Trophoblast cell (in vitro differentiated cells and primary cell): ENCODE measurements at regions not wholly inside any gene's neighbourhood (a gene's known extent, or its start where the extent isn't known, plus 50 kb on each side); places are given as distances from the start of the nearest gene placed in this dataset.
"Not testable (repeated sequence)": the region's sequence is repeated elsewhere in the genome, so short reads cannot be mapped to it uniquely, and the experiment has no call there.

Experiments
- DNase-seq, 2 donors: peaks; one replicate each; pipeline ENCODE4 v3.0.0-alpha.2; 2016
- H2AFZ ChIP-seq: 2 replicates; pipeline ENCODE4 v1.6.1; 2013; ENCODE audit warnings: low read length, moderate library complexity, mild to moderate bottlenecking; ENCODE audit not compliant: insufficient read depth, poor library complexity
- H2AK5ac ChIP-seq: 2 replicates; pipeline ENCODE4 v1.6.1; 2013; ENCODE audit warnings: mild to moderate bottlenecking, low read length
- H2BK120ac ChIP-seq: 2 replicates; pipeline ENCODE4 v1.6.1; 2013; ENCODE audit warnings: low read length, mild to moderate bottlenecking, moderate library complexity; ENCODE audit not compliant: insufficient read depth, poor library complexity
- H2BK12ac ChIP-seq: 2 replicates; pipeline ENCODE4 v1.6.1; 2013; ENCODE audit warnings: mild to moderate bottlenecking, low read length, moderate library complexity
- H2BK5ac ChIP-seq: 2 replicates; pipeline ENCODE4 v1.6.1; 2013; ENCODE audit warnings: low read length, low read depth, moderate library complexity, mild to moderate bottlenecking; ENCODE audit not compliant: poor library complexity
- H3K14ac ChIP-seq: 2 replicates; pipeline ENCODE4 v1.6.1; 2013; ENCODE audit warnings: mild to moderate bottlenecking, low read length
- H3K18ac ChIP-seq: 2 replicates; pipeline ENCODE4 v1.6.1; 2013; ENCODE audit warnings: mild to moderate bottlenecking, low read length
- H3K23ac ChIP-seq: 2 replicates; pipeline ENCODE4 v1.6.1; 2013; ENCODE audit warnings: low read length
- H3K27ac ChIP-seq: 2 replicates; pipeline ENCODE4 v1.5.1; 2013; ENCODE audit warnings: low read depth, mild to moderate bottlenecking, inconsistent platforms, low read length, moderate library complexity
- H3K27me3 ChIP-seq: 2 replicates; pipeline ENCODE4 v1.6.1; 2013; ENCODE audit warnings: inconsistent platforms, mild to moderate bottlenecking, low read length, moderate library complexity; ENCODE audit not compliant: insufficient read depth
- H3K36me3 ChIP-seq, 2 experiments: 1 replicate in 1 of 2; 2 replicates in 1 of 2; pipeline ENCODE4 v1.6.1; 2013; ENCODE audit warnings: low read length in 2 of 2, mild to moderate bottlenecking in 2 of 2, moderate library complexity in 1 of 2; ENCODE audit not compliant: insufficient read depth in 2 of 2, control insufficient read depth in 1 of 2
- H3K4ac ChIP-seq: 2 replicates; pipeline ENCODE4 v1.6.1; 2013; ENCODE audit warnings: low read depth, mild to moderate bottlenecking, low read length, moderate library complexity
- H3K4me1 ChIP-seq, 2 experiments: 1 replicate in 1 of 2; 2 replicates in 1 of 2; pipeline ENCODE4 v1.6.1; 2013; ENCODE audit warnings: low read length in 2 of 2, mild to moderate bottlenecking in 2 of 2, moderate library complexity in 1 of 2; ENCODE audit not compliant: insufficient read depth in 2 of 2, control insufficient read depth in 1 of 2
- H3K4me2 ChIP-seq: 2 replicates; pipeline ENCODE4 v1.6.1; 2013; ENCODE audit warnings: inconsistent platforms, mild to moderate bottlenecking, low read length, moderate library complexity
- H3K4me3 ChIP-seq: 2 replicates; pipeline ENCODE4 v1.5.1; 2013; ENCODE audit warnings: mild to moderate bottlenecking, low read depth, low read length, inconsistent platforms
- H3K79me1 ChIP-seq: one replicate; pipeline ENCODE4 v1.6.1; 2013; ENCODE audit warnings: low read length
- H3K79me2 ChIP-seq: 2 replicates; pipeline ENCODE4 v1.6.1; 2013; ENCODE audit warnings: low read length, mild to moderate bottlenecking; ENCODE audit not compliant: control insufficient read depth, insufficient read depth, poor library complexity
- H3K9ac ChIP-seq: 2 replicates; pipeline ENCODE4 v1.6.1; 2013; ENCODE audit warnings: mild to moderate bottlenecking, low read length
- H3K9me3 ChIP-seq: 2 replicates; pipeline ENCODE4 v1.6.1; 2013; ENCODE audit warnings: low read depth, mild to moderate bottlenecking, control low read depth, inconsistent platforms, low read length; ENCODE audit not compliant: insufficient read depth
- H4K12ac ChIP-seq: 2 replicates; pipeline ENCODE4 v1.6.1; 2013; ENCODE audit warnings: low read depth, mild to moderate bottlenecking, low read length, moderate library complexity
- H4K8ac ChIP-seq: 2 replicates; pipeline ENCODE4 v1.6.1; 2013; ENCODE audit warnings: low read depth, mild to moderate bottlenecking, low read length, moderate library complexity
- H4K91ac ChIP-seq: one replicate; pipeline ENCODE4 v1.6.1; 2013; ENCODE audit warnings: low read depth, mild to moderate bottlenecking, low read length, moderate library complexity
- WGBS: extraction: QIAGEN DNeasy Blood & Tissue Kit; methylation state at CpG from one replicate; pipeline ENCODE4 v1.1.7; 2013; ENCODE audit warnings: missing lambda C conversion rate; ENCODE audit not compliant: insufficient read length, insufficient coverage; ENCODE audit errors: extremely low coverage; 5-methylcytosine and 5-hydroxymethylcytosine counted together

DNA sequence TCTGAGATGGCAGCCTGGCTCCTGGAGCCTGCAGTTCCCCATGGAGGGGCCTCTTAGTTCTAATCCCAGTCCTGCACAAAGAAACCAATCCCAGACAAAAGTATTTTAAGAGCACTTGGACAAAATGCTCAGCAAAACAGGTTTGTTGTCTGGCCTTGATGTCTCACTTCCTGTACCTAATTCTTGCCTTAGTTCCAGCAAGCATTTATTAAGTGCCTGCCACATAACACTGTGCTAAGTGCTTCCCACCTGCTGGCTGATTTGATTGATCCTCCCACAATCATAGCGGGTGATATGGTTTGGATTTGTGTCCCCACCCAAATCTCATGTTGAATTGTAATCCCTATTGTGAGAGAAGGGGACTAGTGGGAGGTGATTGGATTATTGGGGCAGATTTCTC is 65.7 kb upstream of the HABP2 start:
- Histone ChIP-seq H3K36me3 (no peaks in the 10 kb centered on the region), H2AK5ac (no peak overlapping the region), H4K8ac (no peak overlapping the region), H2BK5ac (no peak overlapping the region), H4K12ac (no peak overlapping the region), H3K14ac (no peak overlapping the region), H2BK120ac (no peak overlapping the region), H3K27me3 (no peaks in the 10 kb centered on the region), H2AFZ (no peak overlapping the region), H3K9ac (no peak overlapping the region), H3K4me2 (no peak overlapping the region), H3K4ac (no peak overlapping the region), H3K4me1 (peaks cover 0 to 4% of the 10 kb centered on the region in 2 experiments), H3K4me3 (no peak overlapping the region), H3K79me2 (no peaks in the 10 kb centered on the region), H3K27ac (no peak overlapping the region), H3K79me1 (no peaks in the 10 kb centered on the region), H3K23ac (no peak overlapping the region), H2BK12ac (no peak overlapping the region), H4K91ac (no peak overlapping the region), H3K9me3 (no peaks in the 10 kb centered on the region), H3K18ac (no peak overlapping the region)
- no CpG with 5 or more reads among the region's 1 CpG for WGBS
- no peak for DNase-seq

DNA sequence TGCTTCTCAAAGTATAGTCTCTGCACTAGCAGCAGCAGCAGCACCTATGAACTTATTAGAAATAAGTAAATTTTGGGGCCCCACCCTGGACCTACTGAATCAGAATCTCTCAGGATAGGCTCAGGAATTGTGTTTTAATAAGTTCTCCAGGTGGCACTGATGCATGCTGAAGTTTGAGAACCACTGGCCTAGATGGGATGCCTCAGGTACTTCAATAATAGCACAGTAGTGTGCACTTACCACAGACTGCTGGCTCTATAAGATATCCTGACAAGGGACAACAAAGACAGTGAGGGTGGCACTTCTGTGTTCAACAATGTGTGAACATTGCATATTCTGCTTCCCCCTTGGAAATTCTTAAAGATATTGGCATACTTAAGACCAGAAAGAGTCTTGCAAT is 64.7 kb upstream of the HABP2 start:
- H3K27ac ChIP-seq, result no peak overlapping the region
- no peak overlapping the region for H3K18ac ChIP-seq
- H3K4ac ChIP-seq, result no peak overlapping the region
- DNase-seq, result no peak
- no peaks in the 10 kb centered on the region for H3K9me3 ChIP-seq
- no peaks in the 10 kb centered on the region for H3K79me1 ChIP-seq
- no peak overlapping the region for H2BK5ac ChIP-seq
- no peak overlapping the region for H3K14ac ChIP-seq
- no peak overlapping the region for H3K4me3 ChIP-seq
- no peak overlapping the region for H3K4me2 ChIP-seq
- peaks cover 0 to 4% of the 10 kb centered on the region in 2 experiments for H3K4me1 ChIP-seq
- H2AFZ ChIP-seq, result no peak overlapping the region
- H3K23ac ChIP-seq, result no peak overlapping the region
- H4K91ac ChIP-seq, result no peak overlapping the region
- H3K27me3 ChIP-seq, result no peaks in the 10 kb centered on the region
- H2BK12ac ChIP-seq, result no peak overlapping the region
- H4K12ac ChIP-seq, result no peak overlapping the region
- no peak overlapping the region for H2BK120ac ChIP-seq
- H3K9ac ChIP-seq, result no peak overlapping the region
- no peak overlapping the region for H2AK5ac ChIP-seq
- H3K79me2 ChIP-seq, result no peaks in the 10 kb centered on the region
- no peaks in the 10 kb centered on the region for H3K36me3 ChIP-seq
- no peak overlapping the region for H4K8ac ChIP-seq

DNA sequence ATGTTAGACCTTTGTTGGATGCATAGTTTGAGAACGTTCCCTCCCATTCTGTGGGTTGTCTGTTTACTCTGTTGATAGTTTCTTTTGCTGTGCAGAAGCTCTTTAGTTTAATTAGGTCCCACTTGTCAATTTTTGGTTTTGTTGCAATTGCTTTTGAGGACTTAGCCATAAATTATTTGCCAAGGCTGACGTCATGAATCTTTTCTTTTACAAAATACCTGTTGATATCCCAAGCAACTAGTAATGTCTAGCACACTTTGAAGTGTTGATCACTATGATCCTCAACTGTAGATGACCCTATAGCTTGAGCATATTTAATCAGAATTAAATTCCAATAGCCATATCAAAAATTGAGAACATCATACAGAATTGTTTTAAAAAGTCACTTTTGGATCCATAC is 63.3 kb upstream of the HABP2 start:
- not testable (repeated sequence) for H2BK12ac ChIP-seq, H3K36me3 ChIP-seq, H2BK5ac ChIP-seq, H3K23ac ChIP-seq, H2BK120ac ChIP-seq, H3K27me3 ChIP-seq, H3K4me1 ChIP-seq, H2AFZ ChIP-seq, H3K14ac ChIP-seq, H3K9me3 ChIP-seq, H3K27ac ChIP-seq, H3K4ac ChIP-seq, H4K91ac ChIP-seq, H3K18ac ChIP-seq, H3K9ac ChIP-seq, H3K79me2 ChIP-seq, H2AK5ac ChIP-seq, H3K79me1 ChIP-seq, H3K4me2 ChIP-seq, H3K4me3 ChIP-seq, H4K8ac ChIP-seq, DNase-seq, H4K12ac ChIP-seq
- no CpG with 5 or more reads among the region's 2 CpGs for WGBS

DNA sequence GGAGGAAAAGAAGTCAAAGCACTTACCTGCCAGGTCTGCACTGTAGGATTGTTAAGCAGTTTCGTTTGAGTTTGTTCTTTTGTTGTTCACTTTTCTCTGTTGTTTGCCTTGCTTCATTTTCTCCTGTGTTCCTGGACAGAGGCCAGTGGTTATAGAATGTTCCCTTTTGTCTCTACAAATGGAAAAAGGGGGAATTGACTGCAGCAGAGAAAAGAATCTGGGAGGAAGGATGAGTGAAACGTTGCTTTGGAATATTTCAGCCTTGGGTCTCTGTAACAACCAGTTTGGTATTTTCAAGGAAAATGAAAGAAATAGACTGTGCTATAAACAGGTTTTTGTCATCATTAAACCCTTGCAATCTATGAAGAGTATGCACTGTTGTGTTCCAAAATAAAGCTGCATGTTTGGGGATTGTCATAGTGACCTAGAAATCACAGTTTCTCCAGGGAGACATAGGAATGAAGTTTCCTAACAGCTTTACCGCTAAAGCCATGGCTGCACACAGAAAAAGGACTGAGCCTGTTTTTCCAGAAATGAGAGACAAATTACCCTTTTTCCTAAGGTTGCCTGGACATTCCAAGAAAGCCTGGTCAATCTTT is 60.8 kb upstream of the HABP2 start:
- Histone ChIP-seq H2BK12ac (no peak overlapping the region), H3K36me3 (no peaks in the 10 kb centered on the region), H3K4me1 (no peaks in the 10 kb centered on the region), H3K4me3 (no peak overlapping the region), H4K12ac (no peak overlapping the region), H2AK5ac (no peak overlapping the region), H2AFZ (no peak overlapping the region), H3K4me2 (no peak overlapping the region), H3K18ac (no peak overlapping the region), H3K9me3 (no peaks in the 10 kb centered on the region), H3K9ac (no peak overlapping the region), H3K27me3 (no peaks in the 10 kb centered on the region), H4K8ac (no peak overlapping the region), H3K23ac (no peak overlapping the region), H3K4ac (no peak overlapping the region), H4K91ac (no peak overlapping the region), H3K27ac (no peak overlapping the region), H2BK120ac (no peak overlapping the region), H3K14ac (no peak overlapping the region), H2BK5ac (no peak overlapping the region), H3K79me2 (no peaks in the 10 kb centered on the region), H3K79me1 (no peaks in the 10 kb centered on the region)
- DNase-seq, result peak; percentile 54 to 95
- WGBS, result no CpG with 5 or more reads among the region's 3 CpGs
